Skeletal muscle tissue (tissue), 3 donors: ENCODE measurements at regions not wholly inside any gene's neighbourhood (a gene's known extent, or its start where the extent isn't known, plus 50 kb on each side); places are given as distances from the start of the nearest gene placed in this dataset.

Experiments used
- H3K27ac ChIP-seq: one replicate; pipeline ENCODE4 v1.7.0; 2013; ENCODE audit warnings: mild to moderate bottlenecking, low read depth, low read length, inconsistent platforms
- H3K27me3 ChIP-seq, 3 donors: one replicate each; pipeline ENCODE4 v1.7.0; 2013; ENCODE audit warnings: low read length in 3 of 3; ENCODE audit not compliant: control insufficient read depth in 3 of 3, insufficient read depth in 3 of 3
- H3K36me3 ChIP-seq, 3 donors: one replicate each; pipeline ENCODE4 v1.7.0; 2013; ENCODE audit warnings: low read length in 3 of 3; ENCODE audit not compliant: control insufficient read depth in 3 of 3, insufficient read depth in 3 of 3
- H3K4me1 ChIP-seq, 3 donors: one replicate each; pipeline ENCODE4 v1.7.0; 2013; ENCODE audit warnings: low read length in 3 of 3, mild to moderate bottlenecking in 3 of 3; ENCODE audit not compliant: control insufficient read depth in 3 of 3, insufficient read depth in 3 of 3
- H3K4me3 ChIP-seq, 3 donors: one replicate each; pipeline ENCODE4 v1.7.0; 2013; ENCODE audit warnings: low read length in 3 of 3
- H3K9ac ChIP-seq, 3 donors: one replicate each; pipeline ENCODE4 v1.7.0; 2013; ENCODE audit warnings: low read length in 3 of 3, mild to moderate bottlenecking in 3 of 3, moderate library complexity in 2 of 3, low read depth in 1 of 3
- H3K9me3 ChIP-seq, 3 donors: one replicate each; pipeline ENCODE4 v1.7.0; 2013; ENCODE audit warnings: low read length in 3 of 3; ENCODE audit not compliant: control insufficient read depth in 3 of 3
- donor health status: Osteomylitis.

DNA sequence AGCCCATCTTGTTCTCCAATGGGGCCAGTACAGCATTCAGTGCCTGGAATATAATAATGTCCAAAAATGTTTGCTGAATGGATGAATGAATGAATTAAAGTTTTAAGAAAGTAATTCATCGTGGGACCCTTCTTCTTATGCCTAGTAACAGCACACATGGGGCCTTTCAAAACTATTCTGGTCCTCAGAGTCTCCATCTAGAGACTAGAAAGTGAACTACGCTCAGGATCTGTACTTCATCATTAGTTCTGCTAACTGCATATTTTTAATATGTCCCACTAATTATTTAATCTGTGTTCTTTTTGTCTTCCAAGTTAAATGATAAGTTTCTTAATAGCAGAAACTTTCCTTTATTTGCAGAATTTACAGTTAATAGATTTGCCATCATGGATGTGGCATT is 172.5 kb downstream of the SMAD2 start:
- H3K27me3 ChIP-seq, result peaks cover 0 to 6% (median 5%) of the 10 kb centered on the region in 3 donors
- no peaks in the 10 kb centered on the region for H3K36me3 ChIP-seq
- H3K9ac ChIP-seq, result no peak overlapping the region
- no peaks in the 10 kb centered on the region for H3K4me1 ChIP-seq
- H3K9me3 ChIP-seq, result no peaks in the 10 kb centered on the region
- no peak overlapping the region for H3K4me3 ChIP-seq
- no peak overlapping the region for H3K27ac ChIP-seq

DNA sequence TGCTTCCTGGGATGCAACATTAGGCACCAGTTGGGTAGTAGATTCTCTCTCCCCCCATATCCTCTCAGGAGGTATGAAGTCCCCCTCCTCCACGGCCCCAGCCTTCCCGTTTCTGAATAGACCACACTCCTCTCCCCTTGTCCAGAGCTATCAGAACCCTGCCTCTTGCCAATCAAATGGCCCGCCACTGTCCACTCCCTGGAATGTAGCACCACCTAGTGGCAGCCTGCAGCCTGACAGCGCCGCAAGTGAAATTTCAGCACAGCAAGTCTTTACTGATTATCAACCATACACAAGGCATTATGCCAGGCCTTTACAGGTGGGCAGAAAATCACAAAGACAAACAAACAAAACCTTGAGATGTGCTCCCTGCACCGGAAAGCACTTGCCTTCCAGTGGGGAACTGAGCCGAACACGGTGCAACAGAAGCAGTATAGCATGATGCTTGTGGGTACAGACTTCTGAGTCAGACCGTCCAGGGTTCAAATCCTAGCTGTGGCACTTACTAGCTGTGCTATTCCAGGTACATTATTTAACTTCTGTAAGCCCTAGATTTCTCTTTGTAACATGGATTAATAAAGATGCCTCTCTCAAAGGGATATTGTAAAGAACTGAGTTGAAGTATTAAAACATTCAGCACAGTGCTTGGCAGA is 174.0 kb downstream of the SMAD2 start:
- Histone ChIP-seq H3K36me3 (no peaks in the 10 kb centered on the region), H3K27ac (no peak overlapping the region), H3K9me3 (no peaks in the 10 kb centered on the region), H3K27me3 (peaks cover 0 to 6% (median 5%) of the 10 kb centered on the region in 3 donors), H3K9ac (no peak overlapping the region), H3K4me3 (no peak overlapping the region), H3K4me1 (no peaks in the 10 kb centered on the region)

DNA sequence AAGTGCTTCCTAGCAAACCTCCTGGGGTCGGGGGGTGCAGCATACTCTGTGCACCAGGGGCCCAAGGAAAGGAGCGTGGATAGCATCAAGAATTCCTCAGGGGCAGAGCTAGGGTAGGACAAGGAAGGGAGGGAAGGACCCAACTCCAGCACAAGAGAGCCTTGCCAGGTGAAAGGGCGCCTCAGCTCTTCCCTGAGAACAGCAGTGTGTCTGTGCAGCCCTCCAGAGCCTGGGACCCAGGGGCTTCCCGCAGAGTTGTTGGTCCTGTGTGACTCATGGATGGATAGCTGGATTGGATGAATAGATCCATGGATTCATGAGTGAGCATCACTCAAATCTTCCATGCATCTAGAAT is 175.4 kb downstream of the SMAD2 start:
- Histone ChIP-seq H3K36me3 (no peaks in the 10 kb centered on the region), H3K27ac (no peak overlapping the region), H3K4me1 (no peaks in the 10 kb centered on the region), H3K4me3 (no peak overlapping the region), H3K9me3 (no peaks in the 10 kb centered on the region), H3K9ac (no peak overlapping the region), H3K27me3 (peaks cover 0 to 9% (median 6%) of the 10 kb centered on the region in 3 donors)

DNA sequence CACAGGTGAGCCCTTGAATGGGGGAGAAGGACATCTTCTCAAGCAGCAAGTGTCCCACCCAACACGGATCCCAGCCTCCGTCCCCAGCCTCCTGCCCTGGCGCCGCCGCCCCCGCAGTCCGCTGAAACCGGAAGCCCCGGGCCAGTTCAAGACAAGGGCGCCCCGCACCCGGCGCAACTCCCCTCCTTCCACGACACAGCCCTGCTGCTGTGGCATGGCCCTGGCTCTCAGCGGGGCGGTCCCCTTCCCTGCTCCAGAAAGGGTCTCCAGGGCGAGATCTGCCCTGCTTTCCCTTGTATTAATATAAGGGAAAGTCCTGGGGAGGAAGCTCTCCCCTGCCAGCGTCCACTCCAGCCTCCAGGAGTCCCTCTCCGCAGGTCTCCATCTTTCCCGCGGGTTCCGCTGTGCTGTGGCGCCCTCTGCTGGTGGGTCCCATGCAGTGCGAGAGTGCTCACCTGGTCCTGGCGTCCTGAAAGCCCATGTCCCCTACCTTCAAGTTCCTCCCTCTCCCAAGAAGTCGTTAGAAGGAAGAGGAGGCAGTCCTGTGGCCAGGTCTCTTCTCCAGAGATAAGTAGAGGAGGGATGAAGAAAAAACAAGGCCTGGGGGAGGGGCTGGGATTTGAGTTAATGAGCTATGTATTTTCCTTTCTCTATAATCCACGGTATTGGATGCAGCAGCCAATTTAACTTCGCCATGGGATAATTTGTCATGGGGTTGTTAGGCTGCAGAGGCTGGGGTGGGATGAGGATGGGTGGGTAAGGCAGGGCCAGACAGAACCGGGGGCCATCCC is 176.0 kb downstream of the SMAD2 start:
- no peaks in the 10 kb centered on the region for H3K36me3 ChIP-seq
- no peak overlapping the region for H3K9ac ChIP-seq
- no peaks in the 10 kb centered on the region for H3K4me1 ChIP-seq
- H3K4me3 ChIP-seq, result no peak overlapping the region
- peaks cover 0 to 9% (median 6%) of the 10 kb centered on the region in 3 donors for H3K27me3 ChIP-seq
- H3K9me3 ChIP-seq, result no peaks in the 10 kb centered on the region
- H3K27ac ChIP-seq, result no peak overlapping the region

DNA sequence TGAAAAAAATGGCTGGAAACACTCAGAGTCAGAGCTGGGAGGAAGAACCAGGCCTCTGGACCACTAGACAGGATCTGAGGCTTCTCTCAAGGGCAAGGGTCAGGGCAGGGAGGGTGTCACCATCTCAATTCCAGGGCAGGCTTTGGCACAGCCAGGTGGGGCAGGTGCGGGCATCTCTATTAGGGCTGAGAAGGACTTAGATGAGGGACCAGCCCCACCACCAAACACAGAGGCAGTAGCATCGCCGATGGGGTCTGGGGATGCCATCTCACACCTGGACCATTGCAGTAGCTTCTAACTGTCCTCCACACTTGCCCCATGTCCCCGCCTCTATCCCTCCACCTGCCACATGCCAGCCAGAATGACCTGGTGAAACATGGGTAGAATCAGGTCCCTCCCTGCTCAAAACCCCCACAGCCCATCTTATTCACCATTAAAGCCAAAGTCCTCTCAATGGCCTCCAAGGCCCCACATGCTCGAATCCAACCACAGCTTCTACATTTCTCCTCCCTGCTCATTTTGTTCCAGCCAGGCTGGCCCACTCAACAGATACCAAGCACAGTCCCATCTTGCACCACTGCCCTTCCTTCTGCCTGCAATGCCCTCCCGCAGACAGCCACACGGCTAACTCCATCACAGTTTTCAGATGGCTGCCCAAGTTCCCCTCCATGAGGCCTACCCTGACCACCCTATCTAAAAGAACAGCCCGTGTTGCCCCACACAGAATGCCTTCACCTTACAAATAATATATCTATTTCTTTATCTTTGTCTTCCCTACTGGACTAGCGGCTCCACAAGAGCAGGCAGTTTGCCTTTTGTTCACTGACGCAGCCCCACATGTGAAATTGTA is 177.4 kb downstream of the SMAD2 start:
- Histone ChIP-seq H3K9me3 (no peaks in the 10 kb centered on the region), H3K27me3 (peaks cover 0 to 16% (median 13%) of the 10 kb centered on the region in 3 donors), H3K9ac (no peak overlapping the region), H3K27ac (no peak overlapping the region), H3K4me3 (no peak overlapping the region), H3K4me1 (peaks cover 5 to 7% (median 6%) of the 10 kb centered on the region in 3 donors), H3K36me3 (no peaks in the 10 kb centered on the region)

DNA sequence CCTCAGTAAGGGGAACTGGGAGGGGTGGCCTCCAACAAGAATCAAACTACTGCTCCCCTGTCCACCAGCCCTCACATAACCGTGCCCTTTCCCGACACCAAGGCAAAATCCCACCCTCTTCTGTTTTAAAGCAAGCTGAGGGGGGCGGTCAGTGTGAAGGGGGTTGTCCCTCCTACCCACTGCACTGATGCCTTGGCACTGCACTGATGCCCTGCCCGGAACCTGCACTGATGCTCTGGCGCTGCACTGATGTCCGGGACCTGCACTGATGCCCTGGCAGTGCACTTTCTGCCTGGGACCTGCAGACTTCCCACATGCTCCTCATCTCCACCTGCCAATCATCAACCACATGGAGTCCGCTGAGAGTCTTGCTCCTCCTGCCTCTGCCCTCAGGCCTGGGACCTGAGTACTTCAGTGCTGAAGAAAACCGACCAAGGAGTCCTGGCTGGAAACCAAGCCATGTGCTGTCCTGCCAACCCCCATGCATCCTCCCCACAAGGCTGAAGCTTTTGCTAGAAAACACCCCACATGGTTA is 179.5 kb downstream of the SMAD2 start:
- Histone ChIP-seq H3K36me3 (no peaks in the 10 kb centered on the region), H3K9ac (no peak overlapping the region), H3K27me3 (peaks cover 0 to 20% (median 14%) of the 10 kb centered on the region in 3 donors), H3K27ac (no peak overlapping the region), H3K4me1 (peaks cover 5 to 7% (median 6%) of the 10 kb centered on the region in 3 donors), H3K4me3 (no peak overlapping the region), H3K9me3 (no peaks in the 10 kb centered on the region)

DNA sequence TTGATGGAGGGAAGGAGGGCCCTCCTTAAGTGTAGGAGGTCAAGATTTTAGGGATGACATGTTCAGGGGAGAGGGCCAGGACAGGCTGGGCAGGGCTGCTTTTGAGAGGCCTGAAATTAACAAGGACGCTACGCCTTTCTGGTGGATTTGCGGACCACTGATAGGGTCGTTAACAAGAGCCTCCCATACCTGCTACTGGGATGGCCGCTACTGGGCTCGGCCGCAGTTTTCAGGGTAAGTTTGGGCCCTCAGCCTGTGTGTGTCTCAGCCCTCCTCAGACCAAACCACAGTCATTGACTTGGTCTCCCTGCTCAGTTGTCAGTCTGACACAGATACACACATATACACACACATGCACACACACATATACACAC is 180.9 kb downstream of the SMAD2 start:
- Histone ChIP-seq H3K4me1 (peaks cover 5 to 7% (median 6%) of the 10 kb centered on the region in 3 donors), H3K27ac (no peak overlapping the region), H3K9ac (no peak overlapping the region), H3K27me3 (peaks cover 0 to 24% (median 11%) of the 10 kb centered on the region in 3 donors), H3K4me3 (no peak overlapping the region), H3K36me3 (no peaks in the 10 kb centered on the region), H3K9me3 (no peaks in the 10 kb centered on the region)

DNA sequence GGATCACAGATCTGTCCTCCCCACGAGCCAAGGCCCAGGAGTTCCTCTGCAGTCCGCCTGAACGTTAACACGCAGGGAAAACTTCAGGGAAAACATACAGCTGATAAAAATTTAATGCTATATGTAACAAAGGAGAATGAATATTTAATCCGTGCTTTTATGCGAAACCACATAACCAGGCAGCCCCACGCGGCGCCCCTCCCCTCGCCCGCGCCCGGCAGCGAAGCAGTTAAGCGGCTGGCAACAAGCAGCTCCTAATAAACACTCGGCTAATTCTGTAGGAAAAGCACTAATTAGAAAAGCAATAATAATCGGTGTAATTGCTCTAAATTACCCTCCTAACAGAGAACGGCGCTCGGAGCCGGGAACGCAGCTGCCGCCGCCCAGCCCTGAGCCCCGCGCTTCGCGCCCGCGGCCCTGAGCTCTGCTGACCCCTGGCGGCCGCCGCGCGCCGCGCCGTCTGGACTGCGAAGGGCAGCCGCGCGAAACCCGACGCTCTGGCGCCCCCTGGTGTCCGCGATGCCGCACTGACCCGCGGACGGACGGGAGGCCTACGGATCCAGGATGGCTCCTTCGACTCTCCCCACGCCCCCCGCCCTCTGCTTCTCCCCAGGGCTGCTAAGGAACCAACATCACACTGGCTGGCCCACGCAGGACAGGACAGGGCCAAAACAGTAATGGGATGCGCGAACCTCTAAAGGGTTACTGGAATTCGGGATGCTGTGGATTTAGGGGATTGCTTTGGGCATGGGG is 181.4 kb downstream of the SMAD2 start:
- H3K9ac ChIP-seq, result peak overlapping the region in 1 of 3 donors; percentile 63
- peaks cover 5 to 7% (median 6%) of the 10 kb centered on the region in 3 donors for H3K4me1 ChIP-seq
- no peaks in the 10 kb centered on the region for H3K36me3 ChIP-seq
- no peaks in the 10 kb centered on the region for H3K9me3 ChIP-seq
- H3K27me3 ChIP-seq, result peaks cover 0 to 19% (median 11%) of the 10 kb centered on the region in 3 donors
- H3K27ac ChIP-seq, result no peak overlapping the region
- peak overlapping the region; percentile 41 to 60 (median 43) for H3K4me3 ChIP-seq

DNA sequence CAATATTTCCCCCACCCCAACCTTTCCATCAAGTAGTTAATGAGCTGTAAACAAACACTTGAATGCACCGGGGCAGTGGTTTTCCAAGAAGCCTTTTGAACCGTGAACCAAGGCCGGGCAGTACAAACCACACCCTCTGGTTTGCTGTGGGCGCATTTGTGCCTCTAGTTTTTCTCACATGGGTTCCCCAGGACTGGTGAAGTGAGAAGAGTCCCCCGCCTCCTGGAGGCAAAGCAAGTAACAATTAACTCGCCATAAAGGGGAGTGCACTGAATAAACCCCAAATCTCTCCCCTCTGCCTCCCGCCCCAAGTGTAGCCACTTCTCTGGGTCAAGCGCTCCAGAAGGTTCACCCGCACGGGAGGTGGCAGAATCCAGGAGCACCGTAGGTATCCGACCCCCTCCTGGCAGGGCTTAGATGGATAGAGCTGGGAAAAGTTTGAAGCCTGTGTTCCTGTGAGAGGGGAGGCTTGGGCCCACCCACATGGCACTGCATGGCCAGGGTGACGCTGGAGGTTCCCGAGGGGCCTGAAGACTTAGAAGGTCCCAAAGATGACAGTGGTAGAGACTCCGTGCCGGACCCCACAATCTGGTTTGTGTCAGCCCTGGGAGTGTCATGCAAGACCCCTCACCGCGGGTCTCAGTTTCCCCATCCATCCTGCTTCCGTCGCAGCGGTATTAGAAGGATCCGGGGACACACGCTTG is 182.2 kb downstream of the SMAD2 start:
- no peaks in the 10 kb centered on the region for H3K36me3 ChIP-seq
- H3K27ac ChIP-seq, result no peak overlapping the region
- no peaks in the 10 kb centered on the region for H3K9me3 ChIP-seq
- no peak overlapping the region for H3K4me3 ChIP-seq
- H3K27me3 ChIP-seq, result peaks cover 0 to 19% (median 11%) of the 10 kb centered on the region in 3 donors
- peaks cover 5 to 7% (median 6%) of the 10 kb centered on the region in 3 donors for H3K4me1 ChIP-seq
- H3K9ac ChIP-seq, result peak overlapping the region in 1 of 3 donors; percentile 63
